ENCODE measurements at regions not wholly inside any gene's neighbourhood (a gene's known extent, or its start where the extent isn't known, plus 50 kb on each side); places are given as distances from the start of the nearest gene placed in this dataset.

DNA sequence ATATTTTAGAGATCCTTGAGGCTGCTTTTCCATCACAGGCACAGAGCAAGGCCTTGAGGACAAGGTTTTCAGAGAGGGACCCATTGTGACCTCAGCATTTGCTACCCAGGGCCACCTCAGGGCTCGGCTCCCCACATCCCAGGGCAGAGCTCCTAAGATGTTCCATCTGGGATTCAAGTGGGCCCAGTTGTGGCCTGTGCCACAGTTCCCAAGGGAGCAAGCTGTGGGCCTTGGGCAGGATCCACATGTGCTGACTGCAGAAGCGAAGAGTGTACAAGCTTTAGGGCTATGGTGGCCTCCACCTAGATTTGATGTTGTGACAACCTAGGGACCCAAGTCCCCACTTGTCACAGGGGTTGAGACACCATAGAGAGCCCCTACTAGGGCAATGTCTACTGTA lies 608.1 kb downstream of the HACE1 start:
- Histone ChIP-seq H3K9me3 (ENCODE audit: control insufficient read depth in 4 of 4, insufficient read depth in 3 of 4, low read length in 3 of 4) (no peaks in the 10 kb centered on the region), H3K4me1 (ENCODE audit: control insufficient read depth in 5 of 5, insufficient read depth in 5 of 5, low read length in 5 of 5) (no peaks in the 10 kb centered on the region), H3K9ac (ENCODE audit: insufficient read depth in 1 of 2, low read length in 2 of 2) (no peak overlapping the region), H3K27me3 (ENCODE audit: control insufficient read depth in 3 of 3, insufficient read depth in 3 of 3, low read length in 2 of 3) (no peaks in the 10 kb centered on the region), H3K36me3 (ENCODE audit: control insufficient read depth in 4 of 4, insufficient read depth in 4 of 4, low read length in 4 of 4) (no peaks in the 10 kb centered on the region), H3K27ac (ENCODE audit: low read depth in 1 of 2, low read length in 1 of 2) (no peak overlapping the region), H3K4me3 (no peak overlapping the region)
- 68 to 91% methylated on average over 2 of the region's 2 CpGs for WGBS, 2 donors
- TF ChIP-seq CTCF (IDR thresholded peaks at IDR 0.05; ENCODE audit: control extremely low read depth, extremely low read depth) = no peak
- DNase-seq (no peak), ATAC-seq (ENCODE audit: insufficient read depth, low FRiP score) (no peak)

GRCh38 chr6:104240865-104241264 lies 618.9 kb downstream of the HACE1 start:
- DNase-seq (no peak), ATAC-seq (ENCODE audit: insufficient read depth, low FRiP score) (no peak)
- H3K27ac ChIP-seq (ENCODE audit: low read depth in 1 of 2, low read length in 1 of 2) = no peak overlapping the region
- no peak overlapping the region for H3K9ac ChIP-seq (ENCODE audit: insufficient read depth in 1 of 2, low read length in 2 of 2)
- no peaks in the 10 kb centered on the region for H3K4me1 ChIP-seq (ENCODE audit: control insufficient read depth in 5 of 5, insufficient read depth in 5 of 5, low read length in 5 of 5)
- WGBS, 2 donors = 71 to 74% methylated on average over 2 of the region's 2 CpGs
- H3K27me3 ChIP-seq (ENCODE audit: control insufficient read depth in 3 of 3, insufficient read depth in 3 of 3, low read length in 2 of 3) = no peaks in the 10 kb centered on the region
- H3K4me3 ChIP-seq = no peak overlapping the region
- no peaks in the 10 kb centered on the region for H3K36me3 ChIP-seq (ENCODE audit: control insufficient read depth in 4 of 4, insufficient read depth in 4 of 4, low read length in 4 of 4)
- H3K9me3 ChIP-seq (ENCODE audit: control insufficient read depth in 4 of 4, insufficient read depth in 3 of 4, low read length in 3 of 4) = no peaks in the 10 kb centered on the region
- no peak for TF ChIP-seq CTCF (IDR thresholded peaks at IDR 0.05; ENCODE audit: control extremely low read depth, extremely low read depth)

DNA sequence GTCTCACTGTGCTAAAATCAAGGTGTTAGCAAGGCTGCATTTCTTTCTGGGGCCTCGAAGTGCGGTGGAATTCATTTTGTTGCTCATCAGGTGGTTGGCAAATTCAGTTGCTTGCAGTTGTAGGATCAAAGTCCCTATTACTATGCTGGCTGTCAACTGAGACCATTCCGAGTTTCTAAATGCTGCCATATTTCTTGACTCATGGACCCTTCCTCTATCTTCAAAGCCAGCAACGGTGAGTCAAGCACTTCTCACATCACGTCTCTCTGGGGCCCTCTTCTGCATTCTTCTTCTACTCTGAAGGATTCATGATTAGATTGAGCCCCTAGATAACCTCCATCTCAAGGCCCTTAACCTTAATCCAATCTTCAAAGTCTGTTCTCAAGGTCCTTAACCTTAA lies 619.7 kb downstream of the HACE1 start:
- H3K27ac ChIP-seq (ENCODE audit: low read depth in 1 of 2, low read length in 1 of 2) = no peak overlapping the region
- WGBS, 2 donors = 72 to 89% methylated on average over 5 of the region's 5 CpGs
- H3K9ac ChIP-seq (ENCODE audit: insufficient read depth in 1 of 2, low read length in 2 of 2) = no peak overlapping the region
- H3K4me3 ChIP-seq = no peak overlapping the region
- ATAC-seq (ENCODE audit: insufficient read depth, low FRiP score) (no peak), DNase-seq (no peak)
- H3K27me3 ChIP-seq (ENCODE audit: control insufficient read depth in 3 of 3, insufficient read depth in 3 of 3, low read length in 2 of 3) = no peaks in the 10 kb centered on the region
- TF ChIP-seq CTCF (IDR thresholded peaks at IDR 0.05; ENCODE audit: control extremely low read depth, extremely low read depth) = no peak
- H3K36me3 ChIP-seq (ENCODE audit: control insufficient read depth in 4 of 4, insufficient read depth in 4 of 4, low read length in 4 of 4) = no peaks in the 10 kb centered on the region
- H3K9me3 ChIP-seq (ENCODE audit: control insufficient read depth in 4 of 4, insufficient read depth in 3 of 4, low read length in 3 of 4) = no peaks in the 10 kb centered on the region
- H3K4me1 ChIP-seq (ENCODE audit: control insufficient read depth in 5 of 5, insufficient read depth in 5 of 5, low read length in 5 of 5) = no peaks in the 10 kb centered on the region

- peaks cover 0 to 10% (median 0%) of the 10 kb centered on the region in 5 donors for H3K4me1 ChIP-seq (ENCODE audit: control insufficient read depth in 5 of 5, insufficient read depth in 5 of 5, low read length in 5 of 5)
- no peak overlapping the region for H3K27ac ChIP-seq (ENCODE audit: low read depth in 1 of 2, low read length in 1 of 2)
- H3K36me3 ChIP-seq (ENCODE audit: control insufficient read depth in 4 of 4, insufficient read depth in 4 of 4, low read length in 4 of 4) = no peaks in the 10 kb centered on the region
- DNase-seq (no peak), ATAC-seq (ENCODE audit: insufficient read depth, low FRiP score) (no peak)
- no peak overlapping the region for H3K4me3 ChIP-seq
- WGBS, 2 donors = 76 to 85% methylated on average over 3 of the region's 3 CpGs
- no peaks in the 10 kb centered on the region for H3K9me3 ChIP-seq (ENCODE audit: control insufficient read depth in 4 of 4, insufficient read depth in 3 of 4, low read length in 3 of 4)
- no peaks in the 10 kb centered on the region for H3K27me3 ChIP-seq (ENCODE audit: control insufficient read depth in 3 of 3, insufficient read depth in 3 of 3, low read length in 2 of 3)
- TF ChIP-seq CTCF (IDR thresholded peaks at IDR 0.05; ENCODE audit: control extremely low read depth, extremely low read depth) = no peak
- H3K9ac ChIP-seq (ENCODE audit: insufficient read depth in 1 of 2, low read length in 2 of 2) = no peak overlapping the region
Observed at GRCh38 chr6:104229057-104229456, 630.7 kb downstream of the HACE1 start.
